Prostate gland (tissue), 2 donors: ENCODE measurements at regions not wholly inside any gene's neighbourhood (a gene's known extent, or its start where the extent isn't known, plus 50 kb on each side); places are given as distances from the start of the nearest gene placed in this dataset.

Source experiments
- POLR2AphosphoS5 ChIP-seq: sonication (generic); formaldehyde crosslinking; IDR thresholded peaks from one replicate; pipeline ENCODE4 v1.6.1; 2017; ENCODE audit warnings: antibody characterized with exemption
- TF ChIP-seq, protein P1 (sequence below), 4 experiments: fragments of 200-600 bp in 2 of 4; fragments of 450-650 bp in 2 of 4; sonication (generic) in 2 of 4; IDR thresholded peaks; 1 replicate in 3 of 4; 2 replicates in 1 of 4; pipeline ENCODE4 v1.5.1; 2016 to 2019; ENCODE audit warnings: antibody characterized with exemption in 4 of 4, mild to moderate bottlenecking in 2 of 4, moderate library complexity in 2 of 4

DNA sequence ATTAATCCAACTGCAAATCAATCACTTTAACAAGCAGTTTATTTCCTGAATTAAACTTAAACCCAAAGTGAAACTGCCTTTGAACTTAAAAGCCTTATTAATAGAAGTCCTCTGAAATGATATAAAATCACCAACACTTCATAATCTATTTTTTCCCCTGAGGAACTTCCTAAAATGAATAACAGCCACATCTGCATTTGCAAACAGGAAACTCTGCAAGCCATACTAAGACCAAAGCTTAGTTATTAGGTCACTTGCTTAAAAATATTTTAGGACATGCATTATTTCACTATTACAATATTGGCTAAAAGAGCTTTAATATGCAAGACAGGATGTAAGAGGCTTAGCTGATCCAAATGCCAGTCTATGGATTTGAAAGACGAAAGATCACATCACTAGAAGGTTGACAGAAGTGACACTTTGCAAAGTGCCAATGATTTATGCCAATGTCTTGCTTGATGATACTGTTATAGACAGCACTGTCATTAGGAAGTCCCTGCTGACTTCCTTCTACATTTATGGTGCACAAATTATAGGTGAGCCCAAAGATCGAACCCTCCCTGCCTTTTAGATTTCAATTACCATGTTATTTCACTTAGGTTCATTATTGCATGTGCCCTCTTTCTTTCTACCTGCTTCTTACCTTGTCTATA, 99.9 kb upstream of the SKAP2 start:
- TF ChIP-seq, protein P1, sequence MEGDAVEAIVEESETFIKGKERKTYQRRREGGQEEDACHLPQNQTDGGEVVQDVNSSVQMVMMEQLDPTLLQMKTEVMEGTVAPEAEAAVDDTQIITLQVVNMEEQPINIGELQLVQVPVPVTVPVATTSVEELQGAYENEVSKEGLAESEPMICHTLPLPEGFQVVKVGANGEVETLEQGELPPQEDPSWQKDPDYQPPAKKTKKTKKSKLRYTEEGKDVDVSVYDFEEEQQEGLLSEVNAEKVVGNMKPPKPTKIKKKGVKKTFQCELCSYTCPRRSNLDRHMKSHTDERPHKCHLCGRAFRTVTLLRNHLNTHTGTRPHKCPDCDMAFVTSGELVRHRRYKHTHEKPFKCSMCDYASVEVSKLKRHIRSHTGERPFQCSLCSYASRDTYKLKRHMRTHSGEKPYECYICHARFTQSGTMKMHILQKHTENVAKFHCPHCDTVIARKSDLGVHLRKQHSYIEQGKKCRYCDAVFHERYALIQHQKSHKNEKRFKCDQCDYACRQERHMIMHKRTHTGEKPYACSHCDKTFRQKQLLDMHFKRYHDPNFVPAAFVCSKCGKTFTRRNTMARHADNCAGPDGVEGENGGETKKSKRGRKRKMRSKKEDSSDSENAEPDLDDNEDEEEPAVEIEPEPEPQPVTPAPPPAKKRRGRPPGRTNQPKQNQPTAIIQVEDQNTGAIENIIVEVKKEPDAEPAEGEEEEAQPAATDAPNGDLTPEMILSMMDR (IDR thresholded peaks at IDR 0.05): no peak
- no peak for TF ChIP-seq POLR2AphosphoS5
